Stimulated activated naive CD8-positive, alpha-beta T cell treated with anti-CD3 and anti-CD28 coated beads, Interleukin-15, amount 100 ng/mL, for 72 hours (primary cell): ENCODE measurements at regions not wholly inside any gene's neighbourhood (a gene's known extent, or its start where the extent isn't known, plus 50 kb on each side); places are given as distances from the start of the nearest gene placed in this dataset.
"Not testable (repeated sequence)": the region's sequence is repeated elsewhere in the genome, so short reads cannot be mapped to it uniquely, and the experiment has no call there.

Experiments used
- ATAC-seq: fragments of 150-1000 bp; cut with Tn5 transposase; 2 replicates; pipeline ENCODE4 v1.10.0; 2021; ENCODE audit warnings: mild to moderate bottlenecking, moderate library complexity
- DNase-seq, 2 donors: peaks; one replicate each; pipeline ENCODE4 v3.0.0; 2021 to 2022
- H3K27ac Mint-ChIP-seq, 2 donors: one replicate each; pipeline ENCODE4 v1.8.0; 2022; ENCODE audit warnings: mild to moderate bottlenecking in 2 of 2, mixed read lengths in 2 of 2, moderate library complexity in 2 of 2
- H3K27me3 Mint-ChIP-seq: one replicate; pipeline ENCODE4 v1.8.0; 2022; ENCODE audit warnings: mixed read lengths
- H3K4me1 Mint-ChIP-seq: one replicate; pipeline ENCODE4 v1.8.0; 2022; ENCODE audit warnings: mild to moderate bottlenecking, mixed read lengths
- H3K4me3 Mint-ChIP-seq, 2 donors: one replicate each; pipeline ENCODE4 v1.8.0; 2022; ENCODE audit warnings: mild to moderate bottlenecking in 2 of 2, mixed read lengths in 2 of 2, moderate library complexity in 1 of 2
- H3K9me3 Mint-ChIP-seq, 2 donors: one replicate each; pipeline ENCODE4 v1.8.0; 2022; ENCODE audit warnings: mixed read lengths in 2 of 2

DNA sequence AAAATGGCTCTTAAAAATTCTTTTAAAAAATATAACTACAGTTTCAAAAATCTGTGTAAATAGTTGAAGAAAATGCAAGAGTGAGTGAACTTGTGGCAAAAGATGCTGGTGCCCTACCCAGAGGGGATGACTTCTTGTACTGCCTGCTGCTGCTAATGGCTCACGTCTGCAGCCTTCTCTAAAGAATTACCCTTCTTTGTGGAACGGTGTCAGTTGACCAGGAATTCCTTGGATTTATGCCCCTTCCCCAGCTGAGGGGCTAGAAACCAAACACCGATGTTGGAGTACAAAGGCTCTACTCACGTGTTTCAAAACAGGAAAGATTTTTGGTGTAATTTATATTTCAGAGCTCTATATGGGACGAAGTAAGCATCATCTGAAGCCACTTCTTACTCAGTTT lies 1582.8 kb downstream of the OLFM4 start:
- Mint-ChIP-seq H3K4me3 (no peak overlapping the region), H3K4me1 (no peaks in the 10 kb centered on the region), H3K27me3 (no peaks in the 10 kb centered on the region), H3K9me3 (peaks cover 0 to 5% of the 10 kb centered on the region in 2 donors), H3K27ac (no peak overlapping the region)
- DNase-seq = no peak
- no peak for ATAC-seq

DNA sequence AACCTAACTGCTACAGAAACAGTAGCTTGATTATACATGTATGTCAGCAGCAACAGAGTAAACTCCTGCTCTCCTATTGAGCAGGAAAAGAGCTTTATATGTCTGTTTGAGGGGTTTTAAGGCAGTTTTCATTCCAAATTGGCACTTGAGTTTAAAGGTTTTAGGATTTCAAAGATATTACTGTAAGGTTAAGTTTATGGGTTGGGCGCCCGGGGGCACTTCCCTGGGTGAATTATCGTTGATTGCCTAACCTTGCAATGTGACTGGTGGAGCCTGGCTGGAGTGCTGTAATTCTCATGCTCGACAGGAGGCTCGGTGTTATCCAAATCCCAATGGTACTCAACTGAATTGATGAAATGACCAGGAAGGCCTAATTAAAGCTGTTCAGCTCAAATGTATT lies 1586.1 kb downstream of the OLFM4 start:
- no peak for DNase-seq
- ATAC-seq = no peak
- no peaks in the 10 kb centered on the region for H3K4me1 Mint-ChIP-seq
- H3K27ac Mint-ChIP-seq = no peak overlapping the region
- H3K4me3 Mint-ChIP-seq = no peak overlapping the region
- no peaks in the 10 kb centered on the region for H3K27me3 Mint-ChIP-seq
- H3K9me3 Mint-ChIP-seq = peaks cover 0 to 9% of the 10 kb centered on the region in 2 donors

DNA sequence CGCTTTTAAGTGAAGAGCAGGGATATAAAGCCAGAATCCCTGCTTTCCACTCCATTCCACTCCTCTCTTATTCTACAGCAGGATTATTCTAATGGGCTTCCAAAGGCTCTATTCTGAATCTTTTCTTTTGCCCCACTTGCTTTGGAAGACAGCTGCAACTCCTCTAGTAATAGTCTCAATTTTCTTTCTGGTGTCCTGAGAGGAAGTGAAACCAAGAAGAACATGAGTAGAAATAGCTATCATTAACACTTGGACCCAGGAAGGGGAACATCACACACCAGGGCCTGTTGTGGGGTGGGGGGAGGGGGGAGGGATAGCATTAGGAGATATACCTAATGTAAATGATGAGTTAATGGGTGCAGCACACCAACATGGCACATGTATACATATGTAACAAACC lies 1597.9 kb downstream of the OLFM4 start:
- not testable (repeated sequence) for ATAC-seq, H3K27ac Mint-ChIP-seq, H3K27me3 Mint-ChIP-seq, H3K4me1 Mint-ChIP-seq, DNase-seq, H3K4me3 Mint-ChIP-seq, H3K9me3 Mint-ChIP-seq

DNA sequence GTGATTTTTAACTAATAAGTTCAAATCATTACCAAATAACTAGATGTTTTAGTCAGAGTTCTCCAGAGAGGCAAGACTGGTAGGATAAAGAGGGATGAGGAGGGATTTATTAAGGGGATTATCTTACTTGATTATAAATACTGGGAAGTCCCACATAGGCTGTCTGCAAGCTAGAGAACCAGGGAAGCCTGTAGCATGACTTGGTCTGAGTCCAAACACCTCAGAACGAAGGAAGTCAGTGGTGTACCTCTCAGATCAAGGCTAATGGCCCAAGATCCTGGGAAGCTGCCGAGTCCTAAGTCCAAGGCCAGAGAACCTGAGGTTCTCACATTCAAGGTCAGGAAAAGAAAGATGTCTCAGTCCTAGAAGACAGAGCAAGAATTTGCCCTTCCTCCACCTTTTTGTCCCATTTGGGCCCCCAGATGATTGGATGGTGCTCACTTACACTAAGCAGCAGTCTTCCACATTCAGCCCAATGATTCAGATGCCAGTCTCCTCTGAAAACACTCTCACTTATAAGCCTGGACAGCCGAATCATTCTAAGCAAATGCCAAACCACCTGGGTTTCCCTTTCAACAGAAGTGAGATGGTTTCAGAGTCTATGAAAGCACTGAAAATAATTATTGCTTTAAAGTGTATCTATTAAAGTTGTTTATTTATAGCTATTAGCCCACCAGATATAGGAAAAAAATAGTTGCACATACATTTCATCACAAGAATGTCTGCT lies 1599.2 kb downstream of the OLFM4 start:
- Mint-ChIP-seq H3K9me3 (peaks cover 0 to 10% of the 10 kb centered on the region in 2 donors), H3K4me3 (no peak overlapping the region), H3K27ac (no peak overlapping the region), H3K27me3 (no peaks in the 10 kb centered on the region), H3K4me1 (no peaks in the 10 kb centered on the region)
- DNase-seq (no peak), ATAC-seq (no peak)

DNA sequence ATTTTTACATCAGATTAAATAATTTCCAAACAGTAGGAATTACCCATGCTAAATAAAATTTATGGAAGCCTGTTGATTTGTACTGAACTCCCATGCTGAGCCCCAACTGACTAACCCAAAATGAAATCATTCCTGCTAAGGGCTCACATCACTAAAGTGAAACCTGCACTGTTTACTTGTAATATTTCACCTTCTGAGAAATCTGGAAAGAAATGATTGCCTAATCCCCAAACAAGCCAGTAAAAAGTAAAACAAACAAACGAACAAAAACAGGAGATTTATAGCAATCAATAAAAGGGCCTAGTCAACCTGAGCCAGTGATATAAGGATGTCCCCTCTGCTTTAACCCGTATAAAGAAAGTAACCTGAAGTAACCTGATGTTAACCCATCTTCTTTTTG lies 1599.8 kb downstream of the OLFM4 start:
- Mint-ChIP-seq H3K27ac (no peak overlapping the region), H3K4me1 (no peaks in the 10 kb centered on the region), H3K4me3 (no peak overlapping the region), H3K9me3 (peaks cover 0 to 10% of the 10 kb centered on the region in 2 donors), H3K27me3 (no peaks in the 10 kb centered on the region)
- no peak for ATAC-seq
- DNase-seq = no peak

DNA sequence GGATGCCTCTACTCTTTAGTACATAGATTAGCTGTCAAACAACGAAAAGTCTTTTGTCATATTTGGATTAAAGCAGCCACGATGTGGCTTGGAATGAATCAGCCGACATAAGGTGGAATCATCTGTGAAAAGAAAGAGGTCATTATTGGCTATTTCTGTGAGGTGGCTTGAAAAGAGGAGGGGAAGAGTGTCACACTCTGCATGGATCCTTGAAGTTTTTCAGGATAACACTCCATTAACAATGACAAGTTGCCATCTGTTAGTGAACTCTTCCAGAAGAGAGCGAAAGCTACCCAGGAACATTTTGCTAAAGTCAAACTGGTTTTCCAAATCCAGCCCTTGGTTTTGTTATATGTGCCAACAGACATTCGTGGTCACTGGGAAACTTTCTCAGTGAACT lies 1604.8 kb downstream of the OLFM4 start:
- DNase-seq = no peak
- H3K4me3 Mint-ChIP-seq = no peak overlapping the region
- no peak for ATAC-seq
- H3K9me3 Mint-ChIP-seq = peaks cover 4 to 5% of the 10 kb centered on the region in 2 donors
- no peaks in the 10 kb centered on the region for H3K4me1 Mint-ChIP-seq
- H3K27ac Mint-ChIP-seq = no peak overlapping the region
- no peaks in the 10 kb centered on the region for H3K27me3 Mint-ChIP-seq

DNA sequence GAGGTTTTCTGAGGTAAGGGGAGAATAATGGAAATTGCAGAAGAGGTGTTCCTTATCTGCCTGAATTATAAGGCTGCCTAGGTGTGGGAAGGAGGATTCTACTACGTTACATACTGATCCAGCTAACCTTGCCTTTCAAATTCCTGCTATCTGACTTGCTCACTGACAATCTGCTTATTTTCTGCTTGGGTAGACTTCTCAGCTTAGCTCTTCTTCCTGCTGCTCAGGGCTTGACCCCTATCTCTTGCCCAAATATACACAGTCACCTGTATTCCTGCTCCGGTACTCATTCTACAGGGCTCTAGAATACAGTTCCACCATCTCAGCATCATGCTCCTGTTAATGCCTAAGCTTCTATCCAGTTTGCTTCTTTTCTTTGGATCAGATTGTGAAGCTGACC lies 1607.6 kb downstream of the OLFM4 start:
- DNase-seq = no peak
- Mint-ChIP-seq H3K27me3 (no peaks in the 10 kb centered on the region), H3K27ac (no peak overlapping the region), H3K4me1 (no peaks in the 10 kb centered on the region), H3K9me3 (peaks cover 4 to 8% of the 10 kb centered on the region in 2 donors), H3K4me3 (no peak overlapping the region)
- no peak for ATAC-seq

DNA sequence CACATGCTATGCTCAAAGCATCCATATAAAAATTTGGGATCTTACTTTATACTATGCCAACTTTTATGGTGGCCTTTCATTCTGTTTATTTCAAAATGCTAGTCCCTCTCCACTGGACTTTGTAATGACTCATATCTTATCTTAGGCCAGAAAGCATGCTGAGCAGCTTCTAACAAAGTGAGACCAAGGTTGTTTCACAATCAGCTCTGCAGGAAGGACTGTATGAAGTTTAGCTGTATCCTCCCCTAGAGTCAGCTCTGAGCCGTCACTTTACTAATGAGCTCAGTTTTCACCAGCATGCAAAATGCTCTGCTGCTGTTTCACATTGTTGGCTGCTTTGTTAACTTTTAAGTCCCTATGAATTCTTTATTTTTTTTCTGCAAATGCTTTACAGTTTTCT lies 1608.8 kb downstream of the OLFM4 start:
- Mint-ChIP-seq H3K27me3 (no peaks in the 10 kb centered on the region), H3K27ac (no peak overlapping the region), H3K4me1 (no peaks in the 10 kb centered on the region), H3K4me3 (no peak overlapping the region), H3K9me3 (peaks cover 4 to 8% of the 10 kb centered on the region in 2 donors)
- DNase-seq (no peak), ATAC-seq (no peak)

DNA sequence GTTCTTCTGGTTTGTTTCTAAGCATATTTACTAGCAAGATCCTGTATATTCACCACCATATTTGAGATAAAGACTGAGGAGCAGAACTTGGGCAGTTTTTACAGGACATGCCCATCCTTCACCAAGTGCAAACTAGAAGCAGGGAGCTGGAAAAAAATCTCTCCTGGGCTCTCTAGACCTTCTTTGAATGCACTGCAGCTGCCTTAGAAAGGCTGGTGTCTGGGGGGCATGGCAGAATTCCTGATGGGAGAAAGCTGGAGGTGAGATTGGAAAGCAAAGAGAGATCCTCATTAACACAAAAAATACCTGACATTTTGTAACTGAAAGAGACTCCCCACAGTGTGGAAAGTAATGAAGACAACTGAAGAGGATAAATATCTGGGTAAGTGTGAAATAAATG lies 1612.1 kb downstream of the OLFM4 start:
- H3K4me1 Mint-ChIP-seq = no peaks in the 10 kb centered on the region
- peaks cover 12 to 19% of the 10 kb centered on the region in 2 donors for H3K9me3 Mint-ChIP-seq
- no peak overlapping the region for H3K27ac Mint-ChIP-seq

DNA sequence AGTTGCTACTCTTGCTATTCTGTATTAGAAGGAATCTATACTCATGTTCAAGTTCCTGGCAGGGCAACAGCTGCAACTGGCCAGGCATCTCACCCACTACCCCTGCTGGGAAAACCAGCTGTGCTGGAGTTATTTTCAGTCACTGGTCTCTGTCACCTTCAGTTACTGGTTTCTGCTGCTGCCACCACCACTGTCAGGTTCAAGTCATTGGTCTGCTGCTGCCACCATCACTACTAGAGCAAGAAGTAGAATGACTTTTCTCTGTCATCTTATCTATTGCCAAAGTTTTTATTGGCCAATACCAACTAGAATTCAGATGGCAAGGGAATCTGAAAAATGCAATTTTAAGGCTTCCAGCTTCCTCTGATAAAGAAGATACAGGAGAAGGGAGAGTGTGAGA lies 1615.2 kb downstream of the OLFM4 start:
- Mint-ChIP-seq H3K4me3 (no peak overlapping the region), H3K4me1 (no peaks in the 10 kb centered on the region), H3K27me3 (no peaks in the 10 kb centered on the region), H3K9me3 (peaks cover 14 to 17% of the 10 kb centered on the region in 2 donors), H3K27ac (no peak overlapping the region)
- DNase-seq (no peak), ATAC-seq (no peak)

More for the DNA sequence above, 1612.1 kb downstream of the OLFM4 start:
- DNase-seq (no peak), ATAC-seq (no peak)
- no peaks in the 10 kb centered on the region for H3K27me3 Mint-ChIP-seq
- H3K4me3 Mint-ChIP-seq = no peak overlapping the region

DNA sequence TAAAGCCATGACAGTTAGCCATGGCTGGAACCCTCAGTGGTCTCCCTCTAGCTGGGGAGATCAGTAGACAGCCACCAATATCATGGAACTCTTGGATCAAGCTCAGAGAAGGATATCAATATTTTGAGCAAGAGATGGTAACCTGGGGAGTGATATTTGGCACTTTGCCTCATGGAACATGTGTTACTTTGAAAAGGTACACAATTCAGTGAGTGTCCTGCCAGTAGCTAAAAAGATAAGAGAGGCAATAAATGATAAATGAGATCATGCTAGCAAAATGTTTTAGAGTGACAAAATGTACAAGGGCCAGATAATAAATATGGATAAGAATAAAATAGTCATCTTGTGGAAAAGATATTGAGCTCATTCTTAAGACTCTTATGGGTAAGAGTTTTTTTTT lies 1618.7 kb downstream of the OLFM4 start:
- Mint-ChIP-seq H3K27ac (no peak overlapping the region), H3K4me3 (no peak overlapping the region), H3K9me3 (peaks cover 14 to 31% of the 10 kb centered on the region in 2 donors), H3K4me1 (no peaks in the 10 kb centered on the region), H3K27me3 (no peaks in the 10 kb centered on the region)
- ATAC-seq (no peak), DNase-seq (no peak)

DNA sequence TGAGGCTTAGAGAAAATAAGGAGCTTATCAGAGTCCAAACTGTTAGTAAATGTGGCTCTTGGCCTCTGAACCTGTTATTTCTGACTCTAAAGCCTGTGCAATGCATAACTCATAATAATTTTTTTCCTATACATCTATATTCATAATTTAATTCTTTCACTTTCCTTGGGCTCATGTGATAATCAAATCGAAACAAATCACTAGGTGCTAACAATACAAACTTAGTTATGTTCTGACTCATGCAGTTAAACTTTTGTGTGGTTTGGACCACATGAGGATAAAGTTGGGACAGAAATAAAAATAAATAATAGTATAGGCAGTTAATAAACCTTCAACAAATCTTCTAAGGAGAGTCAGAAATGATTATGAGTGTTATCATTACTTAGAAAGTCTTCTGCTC lies 1629.0 kb downstream of the OLFM4 start:
- Mint-ChIP-seq H3K27me3 (no peaks in the 10 kb centered on the region), H3K27ac (no peak overlapping the region), H3K4me1 (no peaks in the 10 kb centered on the region), H3K4me3 (no peak overlapping the region), H3K9me3 (peaks cover under 1 to 13% of the 10 kb centered on the region in 2 donors)
- DNase-seq (no peak), ATAC-seq (no peak)

DNA sequence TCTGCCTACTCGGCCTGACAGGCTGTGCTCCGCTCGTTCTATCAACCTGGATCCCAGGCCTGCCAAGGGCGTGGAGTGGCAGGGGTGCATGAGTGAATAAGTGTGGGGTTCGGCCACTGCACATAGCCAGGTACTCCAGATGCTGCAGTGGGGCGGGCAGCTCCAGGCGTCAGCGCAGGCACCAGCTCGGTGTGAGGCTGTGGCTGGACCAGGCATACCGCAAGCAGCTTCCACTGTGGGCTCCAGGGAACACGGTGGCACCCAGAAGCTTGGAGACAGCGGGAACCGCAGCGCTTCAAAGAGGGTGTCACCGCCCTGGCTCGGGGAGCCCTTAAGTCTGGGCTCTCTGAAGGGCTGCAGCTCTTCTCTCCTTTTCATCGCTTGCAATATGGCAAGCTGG lies 1630.2 kb downstream of the OLFM4 start:
- Mint-ChIP-seq H3K27ac (no peak overlapping the region), H3K4me1 (no peaks in the 10 kb centered on the region), H3K27me3 (no peaks in the 10 kb centered on the region), H3K4me3 (no peak overlapping the region), H3K9me3 (peaks cover 4 to 13% of the 10 kb centered on the region in 2 donors)
- DNase-seq (no peak), ATAC-seq (no peak)

DNA sequence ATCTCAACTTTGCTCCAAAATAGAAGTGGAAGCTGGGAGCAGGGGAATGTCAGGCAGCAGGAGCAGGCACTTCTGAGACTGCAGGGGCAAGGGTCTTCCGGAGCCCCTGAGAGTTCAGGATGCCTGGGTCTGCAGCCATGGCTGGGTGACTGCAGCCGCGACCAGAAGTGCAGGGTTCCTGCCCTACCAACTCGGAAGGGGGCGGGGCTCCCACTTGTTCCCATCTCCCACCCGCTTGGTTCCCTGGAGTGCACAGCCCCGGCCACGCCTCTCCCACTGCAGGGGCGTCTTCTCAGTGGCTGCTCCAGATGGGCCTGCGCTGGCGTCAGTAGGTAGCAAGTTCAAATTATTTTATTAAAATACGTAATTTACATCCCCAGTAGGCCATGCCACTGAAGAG lies 1631.7 kb downstream of the OLFM4 start:
- Mint-ChIP-seq H3K4me1 (no peaks in the 10 kb centered on the region), H3K4me3 (no peak overlapping the region), H3K27me3 (no peaks in the 10 kb centered on the region), H3K9me3 (peaks cover 4 to 13% of the 10 kb centered on the region in 2 donors), H3K27ac (no peak overlapping the region)
- ATAC-seq (no peak), DNase-seq (no peak)

DNA sequence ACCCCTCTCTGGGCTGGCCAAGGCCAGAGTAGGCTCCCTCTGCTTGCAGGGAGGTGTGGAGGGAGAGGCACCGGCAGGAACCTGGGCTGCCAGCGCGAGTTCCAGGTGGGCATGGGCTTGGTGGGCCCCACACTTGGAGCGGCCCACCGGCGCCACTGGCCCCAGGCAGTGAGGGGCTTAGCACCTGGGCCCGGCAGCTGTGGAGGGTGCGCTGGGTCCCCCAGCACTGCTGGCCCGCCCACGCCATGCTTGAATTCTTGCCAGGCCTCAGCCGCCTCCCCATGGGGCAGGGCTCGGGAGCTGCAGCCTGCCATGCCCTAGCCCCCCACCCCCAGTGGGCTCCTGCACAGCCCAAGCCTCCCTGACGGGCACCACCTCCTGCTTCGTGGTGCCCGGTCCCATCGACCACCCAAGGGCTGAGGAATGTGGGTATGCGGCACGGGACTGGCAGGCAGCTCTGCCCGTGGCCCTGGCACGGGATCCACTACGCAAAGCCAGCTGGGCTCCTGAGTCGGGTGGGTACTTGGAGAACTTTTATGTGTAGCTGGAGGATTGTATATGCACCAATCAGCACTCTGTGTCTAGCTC lies 1648.0 kb downstream of the OLFM4 start:
- peaks cover 11 to 20% of the 10 kb centered on the region in 2 donors for H3K9me3 Mint-ChIP-seq
- H3K4me1 Mint-ChIP-seq = no peaks in the 10 kb centered on the region
- H3K4me3 Mint-ChIP-seq = no peak overlapping the region
- H3K27ac Mint-ChIP-seq = no peak overlapping the region
- ATAC-seq = no peak
- no peak for DNase-seq
- no peaks in the 10 kb centered on the region for H3K27me3 Mint-ChIP-seq

DNA sequence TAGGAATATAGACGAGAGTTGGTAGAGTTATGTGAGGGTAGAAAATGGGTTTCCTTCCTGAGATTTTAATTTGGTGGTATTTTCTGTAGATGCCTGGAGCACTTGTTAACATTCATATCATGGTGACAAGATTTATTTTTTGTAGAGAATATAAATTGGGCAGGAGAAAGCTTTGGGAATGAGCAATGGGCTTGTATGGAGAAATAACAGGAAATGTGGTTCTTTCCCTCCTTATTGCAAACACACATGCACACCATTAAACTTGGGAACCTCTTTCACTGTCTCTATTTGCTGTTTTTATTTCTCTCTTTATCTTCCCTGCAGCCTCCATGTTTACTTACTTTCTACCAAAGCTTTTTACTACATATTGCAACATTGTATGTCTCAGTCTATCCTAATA lies 1653.6 kb downstream of the OLFM4 start:
- no peak for ATAC-seq
- Mint-ChIP-seq H3K27me3 (no peaks in the 10 kb centered on the region), H3K27ac (no peak overlapping the region), H3K9me3 (peaks cover 11 to 20% of the 10 kb centered on the region in 2 donors), H3K4me3 (no peak overlapping the region), H3K4me1 (no peaks in the 10 kb centered on the region)
- DNase-seq = no peak

DNA sequence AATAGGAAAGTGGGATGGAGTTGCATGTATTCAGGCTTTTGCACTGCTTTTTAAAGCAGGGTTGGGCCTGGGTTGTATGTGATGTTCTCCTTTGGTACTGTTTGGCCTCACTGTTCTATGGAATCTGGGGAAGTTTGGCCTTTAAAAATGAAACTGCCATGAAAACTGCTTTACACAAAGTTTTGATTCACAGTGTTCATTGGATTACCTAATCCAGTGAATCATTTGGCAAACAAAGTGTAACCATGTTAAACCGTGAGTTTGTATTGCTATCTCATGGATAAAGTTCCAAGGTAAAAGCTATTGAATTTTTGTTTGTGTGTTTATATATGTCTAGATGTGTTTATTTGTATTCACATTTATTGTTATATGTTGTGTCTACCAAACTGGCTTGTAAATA lies 1658.6 kb downstream of the OLFM4 start:
- H3K27ac Mint-ChIP-seq = no peak overlapping the region
- DNase-seq (no peak), ATAC-seq (no peak)
- no peak overlapping the region for H3K4me3 Mint-ChIP-seq
- no peaks in the 10 kb centered on the region for H3K4me1 Mint-ChIP-seq
- H3K27me3 Mint-ChIP-seq = no peaks in the 10 kb centered on the region
- no peaks in the 10 kb centered on the region for H3K9me3 Mint-ChIP-seq
